Right cardiac atrium (tissue), 5 donors: ENCODE measurements at regions not wholly inside any gene's neighbourhood (a gene's known extent, or its start where the extent isn't known, plus 50 kb on each side); places are given as distances from the start of the nearest gene placed in this dataset.

Experiments
- ATAC-seq, 2 donors: fragments of 200-7000 bp; cut with Tn5 transposase; one replicate each; pipeline versions ENCODE4 v1.8.0 to v1.9.1; 2020; ENCODE audit warnings: moderate library complexity in 2 of 2, mild to moderate bottlenecking in 1 of 2
- DNase-seq, 3 donors: peaks; one replicate each; pipeline ENCODE4 v3.0.0-alpha.2; 2020
- H3K27ac ChIP-seq: one replicate; pipeline ENCODE4 v1.5.1; 2013; ENCODE audit warnings: mild to moderate bottlenecking, low read length, control low read depth, moderate library complexity
- H3K27me3 ChIP-seq: one replicate; pipeline ENCODE4 v1.6.1; 2013; ENCODE audit not compliant: control insufficient read depth, insufficient read depth
- H3K4me1 ChIP-seq: one replicate; pipeline ENCODE4 v1.6.1; 2013; ENCODE audit warnings: low read length; ENCODE audit not compliant: control insufficient read depth, insufficient read depth
- H3K4me3 ChIP-seq: one replicate; pipeline ENCODE4 v1.5.1; 2013; ENCODE audit warnings: low read length, control low read depth
- H3K9me3 ChIP-seq: one replicate; pipeline ENCODE4 v1.6.1; 2013; ENCODE audit warnings: low read length; ENCODE audit not compliant: control insufficient read depth
- WGBS: extraction: QIAGEN DNeasy Blood & Tissue Kit; methylation state at CpG from one replicate; pipeline ENCODE4 v1.1.7; 2013; 5-methylcytosine and 5-hydroxymethylcytosine counted together
- intact Hi-C, 4 donors: fragments of 100-400 bp; cut with DNase I; formaldehyde crosslinking; loops; one replicate each; pipeline versions ENCODE4 v1.11.0 to v1.14.0; 2022 to 2023
- donor health status: healthy with polysubstance abuse.
- donor health status: DM: no; HTN: yes; CAD: no.
- donor health status: DM: no; HTN: no; CAD: no.
- donor health status: DM: no; HTN: yes; CAD: no; lungs with severe emphysema.
- donor health status: DM: yes; HTN: yes; CAD: no.

- DNase-seq (no peak), ATAC-seq (no peak)
- intact Hi-C loops = no loop called here
- Histone ChIP-seq H3K27me3 (no peaks in the 10 kb centered on the region), H3K4me1 (no peaks in the 10 kb centered on the region), H3K27ac (no peak overlapping the region), H3K4me3 (no peak overlapping the region), H3K9me3 (no peaks in the 10 kb centered on the region)
- WGBS = 81% methylated on average over 8 of the region's 8 CpGs
These were observed 725.2 kb downstream of the PTPRU start for GRCh38 chr1:29961293-29962059.

DNA sequence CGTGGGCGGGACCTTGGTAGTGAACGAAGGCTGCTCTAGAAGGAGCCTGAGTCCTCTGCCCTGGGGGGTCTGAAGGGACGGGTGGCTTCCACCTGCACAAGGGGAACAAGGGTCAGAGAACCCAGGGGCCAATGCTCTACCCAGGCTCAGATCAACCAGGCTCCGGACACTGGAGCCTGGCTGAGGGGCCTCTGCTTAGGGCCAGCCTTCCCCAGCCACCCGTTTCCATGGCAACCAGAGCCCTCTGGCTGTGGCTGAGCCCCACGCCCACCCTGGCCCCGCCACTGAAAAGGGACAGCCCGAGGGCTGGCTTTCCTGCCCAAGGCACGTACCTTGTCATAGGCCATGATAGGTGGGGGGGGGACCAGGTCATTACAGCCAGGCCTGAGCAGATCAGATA lies 724.6 kb downstream of the PTPRU start:
- Histone ChIP-seq H3K4me3 (no peak overlapping the region), H3K4me1 (no peaks in the 10 kb centered on the region), H3K27ac (no peak overlapping the region), H3K27me3 (no peaks in the 10 kb centered on the region), H3K9me3 (no peaks in the 10 kb centered on the region)
- WGBS = 59% methylated on average over 10 of the region's 10 CpGs
- no peak for ATAC-seq
- DNase-seq = no peak
- intact Hi-C loops = no loop called here

- WGBS = 84% methylated on average over 10 of the region's 10 CpGs
These were observed 723.9 kb downstream of the PTPRU start for GRCh38 chr1:29960156-29960755.

GRCh38 chr1:29959356-29959755 lies 723.0 kb downstream of the PTPRU start:
- no peaks in the 10 kb centered on the region for H3K4me1 ChIP-seq
- H3K4me3 ChIP-seq = no peak overlapping the region
- H3K9me3 ChIP-seq = no peaks in the 10 kb centered on the region
- WGBS = 86% methylated on average over 4 of the region's 4 CpGs
- no peak for DNase-seq
- no peaks in the 10 kb centered on the region for H3K27me3 ChIP-seq
- no peak overlapping the region for H3K27ac ChIP-seq
- ATAC-seq = no peak
- intact Hi-C loops = no loop called here

More at GRCh38 chr1:29960156-29960755, 723.9 kb downstream of the PTPRU start:
- H3K4me3 ChIP-seq = no peak overlapping the region
- ATAC-seq = no peak
- no peaks in the 10 kb centered on the region for H3K27me3 ChIP-seq
- intact Hi-C loops = no loop called here
- no peak for DNase-seq
- H3K4me1 ChIP-seq = no peaks in the 10 kb centered on the region
- no peaks in the 10 kb centered on the region for H3K9me3 ChIP-seq
- H3K27ac ChIP-seq = no peak overlapping the region

- WGBS = 87% methylated on average over 5 of the region's 5 CpGs
- ATAC-seq = no peak
- Histone ChIP-seq H3K4me1 (no peaks in the 10 kb centered on the region), H3K9me3 (no peaks in the 10 kb centered on the region), H3K4me3 (no peak overlapping the region), H3K27ac (no peak overlapping the region), H3K27me3 (no peaks in the 10 kb centered on the region)
- intact Hi-C loops = no loop called here
- DNase-seq = no peak
These were observed 721.9 kb downstream of the PTPRU start for GRCh38 chr1:29958271-29958670.

DNA sequence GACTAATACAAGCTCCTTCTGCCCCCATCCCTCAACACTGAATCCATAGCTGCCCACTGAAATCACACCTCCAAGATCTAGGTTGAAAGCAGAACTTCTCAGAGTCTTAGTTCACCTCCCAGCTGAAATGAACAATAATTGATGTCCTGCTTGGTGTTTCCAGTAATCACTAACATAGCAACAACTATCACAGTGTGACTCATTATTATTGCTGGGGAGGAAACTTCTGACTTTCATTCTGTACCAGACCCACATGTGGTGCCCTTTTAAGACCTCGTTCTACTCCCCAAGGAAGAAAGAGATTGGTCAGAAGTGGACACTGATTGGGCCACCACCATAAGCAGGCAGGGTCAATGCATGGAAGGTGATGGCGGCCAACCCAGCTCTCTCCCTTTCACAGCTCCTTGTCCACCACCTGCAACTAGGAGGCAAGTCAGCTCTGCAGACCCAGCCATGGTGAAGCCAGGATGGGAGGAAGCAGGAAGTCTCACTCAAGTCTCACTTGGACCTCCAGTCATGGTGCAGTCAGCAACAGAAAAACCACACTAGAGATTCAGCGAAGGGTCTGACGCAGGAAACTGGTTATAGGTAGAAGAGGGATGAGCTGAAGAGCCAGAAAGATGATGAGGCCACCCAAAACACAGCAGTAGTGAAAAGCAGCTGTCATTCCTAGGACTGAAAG lies 720.2 kb downstream of the PTPRU start:
- Histone ChIP-seq H3K27me3 (no peaks in the 10 kb centered on the region), H3K4me1 (no peaks in the 10 kb centered on the region), H3K27ac (no peak overlapping the region), H3K4me3 (no peak overlapping the region), H3K9me3 (no peaks in the 10 kb centered on the region)
- DNase-seq (no peak), ATAC-seq (no peak)
- 96% methylated on average over 4 of the region's 4 CpGs for WGBS
- intact Hi-C loops = no loop called here

- no peak overlapping the region for H3K27ac ChIP-seq
- 87% methylated on average over 3 of the region's 3 CpGs for WGBS
- H3K27me3 ChIP-seq = no peaks in the 10 kb centered on the region
- H3K4me1 ChIP-seq = no peaks in the 10 kb centered on the region
- no peaks in the 10 kb centered on the region for H3K9me3 ChIP-seq
- intact Hi-C loops = no loop called here
- no peak for ATAC-seq
- DNase-seq = no peak
- no peak overlapping the region for H3K4me3 ChIP-seq
These were observed 718.3 kb downstream of the PTPRU start for GRCh38 chr1:29954591-29954990.

DNA sequence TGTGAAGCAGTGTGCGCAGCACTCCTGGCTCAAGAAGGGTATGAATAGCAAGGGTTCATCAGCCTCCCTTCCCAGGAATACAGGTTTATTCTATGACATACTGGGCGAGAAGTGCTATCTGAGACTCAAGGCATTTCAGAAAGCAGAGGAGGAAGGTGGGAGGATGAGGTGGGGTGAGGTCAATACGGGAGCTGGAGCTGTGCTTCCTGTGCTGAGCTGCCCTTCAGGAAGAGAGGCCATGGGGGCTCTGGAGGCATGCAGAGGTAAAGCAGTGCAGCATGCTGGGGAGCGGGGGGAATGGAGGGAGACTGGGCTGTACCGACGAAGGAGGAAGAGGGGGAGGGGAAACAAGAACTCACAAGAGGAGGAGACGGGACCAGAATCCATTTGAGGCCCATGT lies 717.6 kb downstream of the PTPRU start:
- Histone ChIP-seq H3K4me3 (no peak overlapping the region), H3K4me1 (no peaks in the 10 kb centered on the region), H3K27me3 (no peaks in the 10 kb centered on the region), H3K9me3 (no peaks in the 10 kb centered on the region), H3K27ac (no peak overlapping the region)
- intact Hi-C loops = no loop called here
- 39% methylated on average over 7 of the region's 7 CpGs for WGBS
- ATAC-seq (no peak), DNase-seq (no peak)

DNA sequence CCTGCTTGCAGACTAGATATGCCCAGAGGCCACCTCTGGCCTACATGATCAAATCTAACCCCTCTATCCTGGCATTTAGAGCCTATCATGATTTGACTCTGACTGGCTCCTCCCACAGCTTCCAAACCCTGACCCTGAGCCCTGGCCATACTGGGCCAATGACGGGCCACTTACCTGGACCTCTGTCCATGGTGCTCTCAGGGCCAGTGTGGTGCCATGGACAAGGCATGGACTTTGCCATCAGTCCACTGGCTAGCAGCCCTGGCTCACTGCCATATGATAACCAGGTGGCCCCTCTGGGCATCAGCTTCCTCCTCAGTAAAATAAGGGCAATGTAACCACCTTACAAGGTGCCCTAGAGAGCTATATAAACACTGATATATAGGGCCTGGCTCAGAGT lies 713.4 kb downstream of the PTPRU start:
- Histone ChIP-seq H3K4me3 (no peak overlapping the region), H3K4me1 (no peaks in the 10 kb centered on the region), H3K27ac (no peak overlapping the region), H3K27me3 (no peaks in the 10 kb centered on the region), H3K9me3 (no peaks in the 10 kb centered on the region)
- ATAC-seq (no peak), DNase-seq (no peak)
- intact Hi-C loops = no loop called here
- WGBS = 61% methylated on average over 1 of the region's 1 CpG

DNA sequence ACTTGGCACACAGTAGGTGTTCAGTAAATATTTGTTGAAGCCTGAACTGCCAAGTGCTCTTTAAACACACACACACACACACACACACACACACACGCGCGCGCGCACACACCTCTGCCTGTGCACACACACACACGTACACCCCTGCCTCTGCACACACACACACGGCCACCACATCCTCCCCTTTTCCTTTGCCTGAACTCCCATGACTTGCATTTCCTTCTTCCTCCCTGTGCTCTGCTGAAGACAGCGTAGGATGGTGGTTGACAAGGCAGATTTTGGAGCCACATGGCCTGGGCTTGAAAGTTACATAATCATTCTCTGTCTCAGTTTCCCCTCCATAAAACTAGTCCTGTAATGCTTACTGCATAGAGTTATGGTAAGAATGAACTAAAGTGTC lies 712.3 kb downstream of the PTPRU start:
- ATAC-seq = peak in 1 of 2 donors; percentile 16
- H3K4me3 ChIP-seq = no peak overlapping the region
- H3K27ac ChIP-seq = no peak overlapping the region
- 52% methylated on average over 8 of the region's 8 CpGs for WGBS
- H3K27me3 ChIP-seq = no peaks in the 10 kb centered on the region
- H3K9me3 ChIP-seq = no peaks in the 10 kb centered on the region
- H3K4me1 ChIP-seq = no peaks in the 10 kb centered on the region
- intact Hi-C loops = no loop called here
- no peak for DNase-seq

- H3K27me3 ChIP-seq = no peaks in the 10 kb centered on the region
- ATAC-seq (no peak), DNase-seq (no peak)
- no peaks in the 10 kb centered on the region for H3K4me1 ChIP-seq
- intact Hi-C loops = no loop called here
- 75% methylated on average over 3 of the region's 3 CpGs for WGBS
- H3K4me3 ChIP-seq = no peak overlapping the region
- no peak overlapping the region for H3K27ac ChIP-seq
- H3K9me3 ChIP-seq = no peaks in the 10 kb centered on the region
These were observed 709.7 kb downstream of the PTPRU start for GRCh38 chr1:29946057-29946456.
